H9 (cell line): ENCODE measurements at regions not wholly inside any gene's neighbourhood (a gene's known extent, or its start where the extent isn't known, plus 50 kb on each side); places are given as distances from the start of the nearest gene placed in this dataset.

ENCODE experiments used
- DNase-seq: peaks from one replicate; pipeline ENCODE4 v3.0.0-alpha.2; 2017
- H2AFZ ChIP-seq: one replicate; pipeline ENCODE4 v1.6.1; 2013; ENCODE audit warnings: mild to moderate bottlenecking, low read length, control low read depth, moderate library complexity
- H2AK5ac ChIP-seq: 2 replicates; pipeline ENCODE4 v1.6.1; 2013; ENCODE audit warnings: low read length, control low read depth, mixed read lengths; ENCODE audit not compliant: insufficient read length
- H2BK120ac ChIP-seq: one replicate; pipeline ENCODE4 v1.6.1; 2013; ENCODE audit warnings: low read depth, mild to moderate bottlenecking, low read length, control low read depth, inconsistent platforms; ENCODE audit not compliant: poor library complexity, severe bottlenecking
- H2BK12ac ChIP-seq: 2 replicates; pipeline ENCODE4 v1.6.1; 2013; ENCODE audit warnings: low read length, control low read depth, mixed read lengths, low read depth; ENCODE audit not compliant: insufficient read length
- H2BK15ac ChIP-seq: 2 replicates; pipeline ENCODE4 v1.6.1; 2013; ENCODE audit warnings: low read depth, low read length, control low read depth
- H2BK20ac ChIP-seq: one replicate; pipeline ENCODE4 v1.6.1; 2013; ENCODE audit warnings: low read depth, mild to moderate bottlenecking, low read length, control low read depth, inconsistent platforms; ENCODE audit not compliant: poor library complexity, severe bottlenecking
- H2BK5ac ChIP-seq: 2 replicates; pipeline ENCODE4 v1.6.1; 2013; ENCODE audit warnings: low read length, control low read depth, mixed read lengths; ENCODE audit not compliant: insufficient read length
- H3K14ac ChIP-seq: 2 replicates; pipeline ENCODE4 v1.6.1; 2013; ENCODE audit warnings: low read length, control low read depth; ENCODE audit not compliant: insufficient read depth
- H3K18ac ChIP-seq: 2 replicates; pipeline ENCODE4 v1.6.1; 2013; ENCODE audit warnings: low read depth, mild to moderate bottlenecking, mixed read lengths, low read length, control low read depth; ENCODE audit not compliant: insufficient read length
- H3K23ac ChIP-seq: 2 replicates; pipeline ENCODE4 v1.6.1; 2013; ENCODE audit warnings: low read length, control low read depth, mixed read lengths, low read depth; ENCODE audit not compliant: insufficient read length
- H3K23me2 ChIP-seq: 2 replicates; pipeline ENCODE4 v1.6.1; 2013; ENCODE audit warnings: low read depth, mild to moderate bottlenecking, mixed read lengths, low read length, control low read depth; ENCODE audit not compliant: insufficient read length, poor library complexity, severe bottlenecking
- H3K27ac ChIP-seq: 2 replicates; pipeline ENCODE4 v1.5.1; 2013; ENCODE audit warnings: low read length, control low read depth, mixed read lengths, low read depth; ENCODE audit not compliant: insufficient read length
- H3K27me3 ChIP-seq: 2 replicates; pipeline ENCODE4 v1.6.1; 2013; ENCODE audit warnings: low read length, control low read depth, inconsistent platforms; ENCODE audit not compliant: insufficient read depth
- H3K4ac ChIP-seq: 2 replicates; pipeline ENCODE4 v1.6.1; 2013; ENCODE audit warnings: low read depth, mild to moderate bottlenecking, control low read depth, inconsistent platforms, low read length, moderate library complexity
- H3K4me1 ChIP-seq: 2 replicates; pipeline ENCODE4 v1.6.1; 2013; ENCODE audit warnings: low read length, control low read depth, inconsistent platforms; ENCODE audit not compliant: insufficient read depth
- H3K4me2 ChIP-seq: 2 replicates; pipeline ENCODE4 v1.6.1; 2013; ENCODE audit warnings: low read length, control low read depth, mixed read lengths; ENCODE audit not compliant: insufficient read length, insufficient read depth
- H3K56ac ChIP-seq: 2 replicates; pipeline ENCODE4 v1.6.1; 2013; ENCODE audit warnings: low read depth, mild to moderate bottlenecking, mixed read lengths, low read length, control low read depth; ENCODE audit not compliant: insufficient read length
- H3K79me1 ChIP-seq: 2 replicates; pipeline ENCODE4 v1.6.1; 2013; ENCODE audit warnings: low read depth, mild to moderate bottlenecking, moderate library complexity, low read length, control low read depth, inconsistent platforms; ENCODE audit not compliant: insufficient read depth, poor library complexity, severe bottlenecking
- H3K79me2 ChIP-seq: 2 replicates; pipeline ENCODE4 v1.6.1; 2013; ENCODE audit warnings: low read length, control low read depth, inconsistent platforms; ENCODE audit not compliant: insufficient read depth
- H3K9ac ChIP-seq: 2 replicates; pipeline ENCODE4 v1.6.1; 2013; ENCODE audit warnings: low read length, control low read depth, mixed read lengths; ENCODE audit not compliant: insufficient read length; ENCODE audit errors: extremely low read depth
- H3K9me3 ChIP-seq: one replicate; pipeline ENCODE4 v1.6.1; 2013; ENCODE audit warnings: low read depth, low read length, inconsistent platforms; ENCODE audit not compliant: control insufficient read depth
- H3T11ph ChIP-seq: one replicate; pipeline ENCODE4 v1.6.1; 2013; ENCODE audit warnings: mild to moderate bottlenecking, low read length, control low read depth, inconsistent platforms
- H4K20me1 ChIP-seq: one replicate; pipeline ENCODE4 v1.6.1; 2013; ENCODE audit not compliant: control insufficient read depth, insufficient read length, insufficient read depth
- H4K5ac ChIP-seq: 2 replicates; pipeline ENCODE4 v1.6.1; 2013; ENCODE audit warnings: low read depth, mild to moderate bottlenecking, mixed read lengths, low read length, control low read depth; ENCODE audit not compliant: insufficient read length
- H4K8ac ChIP-seq: replicated peaks from 2 replicates; pipeline ENCODE4 v1.6.1; 2013; ENCODE audit warnings: low read length, control low read depth, mixed read lengths, low read depth; ENCODE audit not compliant: insufficient read length
- H4K91ac ChIP-seq: 2 replicates; pipeline ENCODE4 v1.6.1; 2013; ENCODE audit warnings: low read depth, mild to moderate bottlenecking, moderate library complexity, mixed read lengths, low read length, control low read depth; ENCODE audit not compliant: insufficient read length
- H3K27ac Mint-ChIP-seq, 3 experiments: 2 replicates in 2 of 3; 3 replicates in 1 of 3; pipeline ENCODE4 v1.8.0; 2020 to 2021; ENCODE audit warnings: mixed read lengths in 3 of 3, mild to moderate bottlenecking in 1 of 3, moderate library complexity in 1 of 3
- H3K27me3 Mint-ChIP-seq: 2 replicates; pipeline ENCODE4 v1.8.0; 2021; ENCODE audit warnings: low read depth, mild to moderate bottlenecking, moderate library complexity, mixed read lengths
- H3K36me3 Mint-ChIP-seq, 3 experiments: 2 replicates in 2 of 3; 3 replicates in 1 of 3; pipeline ENCODE4 v1.8.0; 2020 to 2021; ENCODE audit warnings: low read depth in 3 of 3, mixed read lengths in 3 of 3; ENCODE audit not compliant: insufficient read depth in 1 of 3
- H3K4me1 Mint-ChIP-seq, 2 experiments: 2 replicates each; pipeline ENCODE4 v1.8.0; 2020; ENCODE audit warnings: mixed read lengths in 2 of 2
- H3K4me3 Mint-ChIP-seq, 2 experiments: 2 replicates in 1 of 2; 3 replicates in 1 of 2; pipeline ENCODE4 v1.8.0; 2020 to 2021; ENCODE audit warnings: mild to moderate bottlenecking in 2 of 2, mixed read lengths in 2 of 2, moderate library complexity in 1 of 2
- H3K9me3 Mint-ChIP-seq, 2 experiments: 2 replicates in 1 of 2; 3 replicates in 1 of 2; pipeline ENCODE4 v1.8.0; 2020; ENCODE audit warnings: mild to moderate bottlenecking in 2 of 2, mixed read lengths in 2 of 2, moderate library complexity in 1 of 2
- CTCF ChIP-seq: fragments of 200-600 bp; sonication (generic); conservative IDR thresholded peaks from 3 replicates; pipeline ENCODE4 v1.8.0; 2021; ENCODE audit warnings: antibody characterized with exemption, mild to moderate bottlenecking
- WGBS: extraction: QIAGEN DNeasy Blood & Tissue Kit; methylation state at CpG from one replicate; pipeline ENCODE4 v1.1.7; 2013; ENCODE audit warnings: missing lambda C conversion rate, low lambda C conversion rate, mixed read lengths; ENCODE audit not compliant: insufficient read length; ENCODE audit errors: extremely low coverage; 5-methylcytosine and 5-hydroxymethylcytosine counted together

GRCh38 chr3:30290479-30290878, 315.9 kb upstream of the TGFBR2 start:
- H3K23me2 ChIP-seq: no peaks in the 10 kb centered on the region
- H3K36me3 Mint-ChIP-seq: no peaks in the 10 kb centered on the region; a peak in 1 of 7 replicates
- H3K27me3 Mint-ChIP-seq: no peaks in the 10 kb centered on the region
- H2BK120ac ChIP-seq: no peak overlapping the region
- peak overlapping the region; percentile 50 for H3K18ac ChIP-seq
- H2AFZ ChIP-seq: no peak overlapping the region
- no peaks in the 10 kb centered on the region for H3K9me3 ChIP-seq
- H3K4me3 Mint-ChIP-seq: no peak overlapping the region
- peaks cover 2% of the 10 kb centered on the region; the same call in 1 of the 2 replicates for H3K4me1 ChIP-seq
- TF ChIP-seq CTCF: no peak
- H3K27ac ChIP-seq: no peak overlapping the region
- H3K79me2 ChIP-seq: no peaks in the 10 kb centered on the region
- H3K9ac ChIP-seq: no peak overlapping the region
- H2BK5ac ChIP-seq: no peak overlapping the region
- H4K20me1 ChIP-seq: no peaks in the 10 kb centered on the region
- no peak overlapping the region for H4K91ac ChIP-seq
- no peak overlapping the region for H2BK20ac ChIP-seq
- H4K5ac ChIP-seq: no peak overlapping the region
- no peak overlapping the region for H3K4me2 ChIP-seq
- H3K9me3 Mint-ChIP-seq: no peaks in the 10 kb centered on the region
- no peak overlapping the region for H2BK15ac ChIP-seq
- H3K23ac ChIP-seq: no peak overlapping the region
- no peak overlapping the region for H2AK5ac ChIP-seq
- H3T11ph ChIP-seq: no peak overlapping the region
- no peak overlapping the region for H3K14ac ChIP-seq
- H3K27me3 ChIP-seq: no peaks in the 10 kb centered on the region
- WGBS: no CpG with 5 or more reads among the region's 12 CpGs
- H3K27ac Mint-ChIP-seq: peak overlapping the region in 1 of 3 experiments; percentile 68; a peak in 1 of 7 replicates
- no peak overlapping the region for H3K4ac ChIP-seq
- no peak overlapping the region for H2BK12ac ChIP-seq
- no peaks in the 10 kb centered on the region for H3K79me1 ChIP-seq
- peak; percentile 27 for DNase-seq
- no peak overlapping the region for H3K56ac ChIP-seq
- H4K8ac ChIP-seq: no peak overlapping the region
- H3K4me1 Mint-ChIP-seq: peaks cover 20 to 22% of the 10 kb centered on the region in 2 experiments
